GM21360 (cell line): ENCODE measurements at regions not wholly inside any gene's neighbourhood (a gene's known extent, or its start where the extent isn't known, plus 50 kb on each side); places are given as distances from the start of the nearest gene placed in this dataset.
"Not testable (repeated sequence)": the region's sequence is repeated elsewhere in the genome, so short reads cannot be mapped to it uniquely, and the experiment has no call there.

Experiments
- ATAC-seq: cut with Tn5 transposase; IDR thresholded peaks from one replicate; pipeline ENCODE4 v1.9.1; 2021; ENCODE audit warnings: mild to moderate bottlenecking, moderate library complexity; ENCODE audit not compliant: unreplicated experiment

DNA sequence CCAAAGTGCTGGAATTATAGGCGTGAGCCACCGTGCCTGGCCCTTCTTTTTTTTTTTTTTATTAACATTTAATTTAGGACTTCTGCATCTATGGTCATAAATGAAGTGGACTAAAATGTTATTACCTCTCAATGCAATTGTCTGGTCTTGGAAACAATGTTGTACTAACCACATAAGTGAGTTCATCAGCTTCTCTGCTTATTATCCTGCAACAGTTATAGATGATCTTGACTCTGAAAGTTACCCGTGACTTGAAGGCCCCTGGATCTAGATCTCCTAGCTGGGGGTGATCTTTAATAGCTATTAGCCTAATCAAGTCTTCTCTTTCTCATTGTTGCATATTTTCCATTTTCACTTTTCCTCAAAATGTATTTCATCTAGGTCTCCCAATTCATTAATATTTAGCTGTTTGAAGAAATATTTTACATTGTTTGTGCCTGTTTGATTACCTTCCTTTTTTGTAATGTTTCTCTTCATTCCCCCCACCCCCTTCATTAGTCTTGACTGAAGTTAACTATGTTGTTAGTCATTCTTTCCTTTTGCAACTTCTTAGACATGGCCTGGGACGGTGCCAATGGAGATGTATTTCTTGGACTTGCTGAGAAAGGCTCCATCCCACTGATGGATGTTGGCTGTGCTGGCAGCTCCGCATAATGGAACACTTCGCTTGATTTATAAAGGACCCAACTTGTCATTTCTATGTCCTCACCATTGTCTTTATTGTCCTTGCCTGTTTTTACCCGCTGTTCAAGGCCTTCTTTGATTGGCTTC lies 141.6 kb upstream of the RIOK3 start:
- ATAC-seq = no peak

- no peak for ATAC-seq
These were observed 139.7 kb upstream of the RIOK3 start for GRCh38 chr18:23313379-23313778.

- no peak for ATAC-seq
These were observed 138.4 kb upstream of the RIOK3 start for GRCh38 chr18:23314672-23315071.

DNA sequence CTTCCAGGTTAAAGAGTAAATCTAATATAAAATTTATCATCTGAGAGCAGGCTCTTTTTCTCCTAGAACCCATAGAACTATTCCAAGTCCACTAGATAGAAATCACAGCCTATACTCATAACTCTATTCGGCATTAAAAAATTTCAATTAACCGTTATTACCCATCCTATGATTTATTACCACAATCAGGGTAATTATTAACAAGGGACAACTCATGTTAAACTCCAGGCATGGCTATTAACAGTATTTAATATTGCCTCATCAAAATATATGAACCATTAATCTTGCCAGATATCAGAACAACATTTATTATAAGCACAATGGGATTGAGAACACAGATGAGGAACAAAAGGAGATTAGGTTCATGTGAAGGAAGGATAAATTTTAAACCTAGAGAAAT lies 136.8 kb upstream of the RIOK3 start:
- ATAC-seq = no peak

DNA sequence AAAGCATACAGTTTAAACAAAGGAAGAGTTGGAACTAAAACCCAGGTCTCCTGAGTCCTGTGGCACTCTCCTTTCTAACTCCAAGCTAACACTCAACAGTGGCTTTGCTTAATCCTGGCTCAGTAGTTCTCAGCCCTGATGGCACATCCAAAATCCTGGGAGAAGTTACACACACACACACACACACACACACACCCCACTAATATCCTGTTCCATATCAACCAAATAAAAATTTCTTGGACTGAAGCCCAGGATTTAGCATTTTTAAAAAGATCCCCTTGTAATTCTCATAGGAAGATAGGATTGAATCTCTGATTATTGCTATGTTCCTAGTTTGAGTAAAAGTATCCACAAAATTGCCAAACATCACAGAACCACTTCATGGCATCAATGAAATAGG lies 136.1 kb upstream of the RIOK3 start:
- ATAC-seq = no peak

- no peak for ATAC-seq
These were observed 135.0 kb upstream of the RIOK3 start for GRCh38 chr18:23317975-23318675.

- ATAC-seq = no peak
These were observed 132.3 kb upstream of the RIOK3 start for GRCh38 chr18:23320709-23321236.

GRCh38 chr18:23321996-23322395 lies 131.1 kb upstream of the RIOK3 start:
- ATAC-seq = no peak

- ATAC-seq = no peak
These were observed 128.9 kb upstream of the RIOK3 start for GRCh38 chr18:23324056-23324811.

GRCh38 chr18:23324861-23325260 lies 128.2 kb upstream of the RIOK3 start:
- ATAC-seq = no peak

DNA sequence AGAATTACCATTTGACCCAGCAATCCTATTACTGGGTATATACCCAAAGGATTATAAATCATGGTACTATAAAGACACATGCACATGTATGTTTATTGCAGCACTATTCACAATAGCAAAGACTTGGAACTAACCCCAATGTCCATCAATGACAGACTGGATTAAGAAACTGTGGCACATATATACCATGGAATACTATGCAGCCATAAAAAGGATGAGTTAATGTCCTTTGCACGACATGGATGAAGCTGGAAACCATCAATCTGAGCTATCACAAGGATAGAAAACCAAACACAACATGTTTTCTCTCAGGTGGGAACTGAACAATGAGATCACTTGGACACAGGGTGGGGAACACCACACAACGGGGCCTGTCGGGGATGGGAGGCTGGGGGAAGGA lies 123.4 kb upstream of the RIOK3 start:
- ATAC-seq = not testable (repeated sequence)

- ATAC-seq = no peak
These were observed 122.7 kb upstream of the RIOK3 start for GRCh38 chr18:23330423-23330822.

DNA sequence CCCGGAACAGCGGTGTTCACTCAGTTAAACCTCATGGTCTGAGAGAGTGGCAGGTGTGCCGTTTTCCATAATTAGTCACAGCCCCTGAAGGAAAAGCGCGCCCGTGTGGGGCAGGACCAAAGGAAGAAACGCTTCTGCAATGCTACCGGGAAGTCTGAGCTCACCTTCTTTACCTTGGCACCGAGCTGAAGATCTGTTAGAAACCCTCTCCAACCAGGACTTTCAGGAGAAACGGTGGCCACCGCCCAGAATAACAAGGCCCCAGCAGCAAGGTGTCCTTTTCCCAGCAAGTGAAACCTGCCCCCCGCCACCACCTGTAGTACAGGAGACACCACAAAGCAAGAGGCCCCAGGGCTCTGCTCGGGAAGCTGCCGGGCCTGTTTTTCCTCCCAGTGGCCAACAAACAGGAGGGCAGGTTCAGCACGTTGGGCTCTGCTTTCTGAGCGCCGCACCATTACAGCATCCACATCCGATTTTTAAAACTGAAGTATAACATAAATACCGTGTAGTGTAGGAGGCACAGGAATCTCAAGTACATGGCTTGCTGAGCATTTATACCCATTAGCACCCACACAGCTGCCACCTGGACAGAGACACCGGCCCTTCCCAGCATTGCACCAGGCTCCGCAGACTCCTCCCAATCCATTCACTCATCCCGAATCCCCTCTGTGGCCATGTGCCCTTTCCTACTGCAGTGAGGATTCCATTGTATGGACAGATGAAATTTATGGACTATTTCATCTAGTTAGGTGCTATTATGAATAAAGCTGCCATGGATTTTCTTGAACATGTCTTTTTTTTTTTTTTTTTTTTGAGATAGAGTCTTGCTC lies 121.8 kb upstream of the RIOK3 start:
- ATAC-seq = no peak

GRCh38 chr18:23332356-23332755 lies 120.7 kb upstream of the RIOK3 start:
- no peak for ATAC-seq

GRCh38 chr18:23333827-23334226 lies 119.3 kb upstream of the RIOK3 start:
- no peak for ATAC-seq

DNA sequence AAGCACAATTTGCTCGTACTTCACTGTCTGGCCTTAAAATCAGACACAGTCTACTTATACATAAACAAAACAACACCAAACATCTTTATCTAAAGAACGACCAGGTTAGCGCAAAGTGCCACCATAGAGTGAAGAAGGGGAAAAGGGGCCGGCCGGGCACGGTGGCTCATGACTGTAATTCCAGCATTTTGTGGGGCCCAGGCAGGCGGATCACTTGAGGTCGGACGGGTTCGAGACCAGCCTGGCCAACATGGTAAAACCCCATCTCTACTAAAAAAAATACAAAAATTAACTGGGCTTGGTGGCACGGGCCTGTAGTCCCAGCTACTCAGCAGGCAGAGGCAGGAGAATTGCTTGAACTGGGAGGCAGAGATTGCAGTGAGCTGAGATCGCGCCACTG lies 118.5 kb upstream of the RIOK3 start:
- no peak for ATAC-seq

DNA sequence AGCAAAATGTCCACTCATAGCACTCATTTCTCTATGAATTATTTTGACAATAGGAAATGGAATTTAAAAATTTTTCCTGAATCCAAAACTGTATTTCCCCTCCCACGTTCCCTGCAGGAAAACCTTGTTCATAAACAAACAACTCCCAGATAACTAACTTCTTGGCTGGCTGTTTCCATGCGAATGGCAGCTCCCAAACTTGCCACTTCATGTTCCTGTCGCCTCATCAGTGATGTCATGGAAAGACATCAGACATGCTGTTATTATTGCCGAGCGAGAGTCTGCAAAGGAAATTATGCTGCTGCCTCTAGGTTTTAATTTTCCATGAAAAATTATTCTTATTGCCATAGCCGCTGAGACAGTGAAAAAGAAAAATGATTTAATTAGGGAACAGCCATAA lies 117.0 kb upstream of the RIOK3 start:
- no peak for ATAC-seq

GRCh38 chr18:23337599-23338444 lies 115.3 kb upstream of the RIOK3 start:
- no peak for ATAC-seq

- no peak for ATAC-seq
These were observed 112.4 kb upstream of the RIOK3 start for GRCh38 chr18:23340661-23341060.

DNA sequence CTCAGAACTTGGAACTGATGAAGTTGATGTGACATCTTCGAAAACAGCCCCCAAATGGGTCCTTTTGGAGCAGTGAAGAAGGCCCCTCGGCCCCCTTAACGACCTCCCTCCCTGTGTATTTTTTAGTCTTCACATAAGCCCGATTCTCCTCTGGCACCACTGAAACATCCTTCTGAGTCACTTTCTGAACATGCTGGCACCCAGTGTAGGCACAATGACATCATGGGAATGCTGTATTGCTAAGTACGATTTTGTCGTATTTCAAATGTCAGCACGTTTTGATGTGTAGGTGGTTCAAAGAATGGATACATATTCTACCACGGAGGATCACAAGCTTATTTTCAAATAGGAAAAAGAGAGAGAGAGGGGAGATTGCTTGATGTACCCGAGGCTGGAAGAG lies 111.7 kb upstream of the RIOK3 start:
- ATAC-seq = no peak
